Upper lobe of left lung (tissue), 6 donors: ENCODE measurements at regions not wholly inside any gene's neighbourhood (a gene's known extent, or its start where the extent isn't known, plus 50 kb on each side); places are given as distances from the start of the nearest gene placed in this dataset.

ENCODE experiments used
- ATAC-seq, 2 donors: fragments of 200-7000 bp; cut with Tn5 transposase; one replicate each; pipeline ENCODE4 v1.9.1; 2022; ENCODE audit warnings: mild to moderate bottlenecking in 2 of 2, moderate library complexity in 2 of 2; ENCODE audit not compliant: low FRiP score in 2 of 2
- DNase-seq, 2 donors: peaks; one replicate each; pipeline ENCODE4 v3.0.0-alpha.2; 2019 to 2020
- H3K27ac ChIP-seq, 4 donors: fragments of 200-600 bp; sonication (generic); one replicate each; pipeline ENCODE4 v1.5.1; 2016 to 2019
- H3K27me3 ChIP-seq, 4 donors: fragments of 200-600 bp; sonication (generic); one replicate each; pipeline ENCODE4 v1.5.1; 2017 to 2019
- H3K36me3 ChIP-seq, 4 donors: fragments of 200-600 bp; sonication (generic); one replicate each; pipeline ENCODE4 v1.5.1; 2016 to 2019
- H3K4me1 ChIP-seq, 4 donors: fragments of 200-600 bp; sonication (generic); one replicate each; pipeline ENCODE4 v1.5.1; 2018 to 2019
- H3K4me3 ChIP-seq, 4 donors: fragments of 200-600 bp; sonication (generic); one replicate each; pipeline ENCODE4 v1.5.1; 2017 to 2019; ENCODE audit warnings: mild to moderate bottlenecking in 2 of 4, moderate library complexity in 1 of 4
- H3K9me3 ChIP-seq, 4 donors: fragments of 200-600 bp; sonication (generic); one replicate each; pipeline ENCODE4 v1.5.1; 2018 to 2019
- EP300 ChIP-seq, 4 donors: sonication (generic); formaldehyde crosslinking; IDR thresholded peaks; one replicate each; pipeline ENCODE4 v1.5.1; 2017; ENCODE audit warnings: antibody characterized with exemption in 4 of 4, control low read depth in 2 of 4
- POLR2A ChIP-seq, 4 donors: fragments of 450-650 bp; IDR thresholded peaks; one replicate each; pipeline ENCODE4 v1.5.1; 2016 to 2017; ENCODE audit warnings: antibody characterized with exemption in 4 of 4, mild to moderate bottlenecking in 2 of 4
- POLR2AphosphoS5 ChIP-seq, 2 donors: sonication (generic); formaldehyde crosslinking; IDR thresholded peaks; one replicate each; pipeline ENCODE4 v1.5.1; 2017; ENCODE audit warnings: antibody characterized with exemption in 2 of 2
- WGBS, 2 donors: methylation state at CpG; one replicate each; pipeline ENCODE4 v1.1.5; 2017 to 2018; 5-methylcytosine and 5-hydroxymethylcytosine counted together
- TF ChIP-seq, protein P1 (sequence below), 6 experiments: fragments of 450-650 bp in 4 of 6; fragments of 200-600 bp in 2 of 6; sonication (generic) in 2 of 6; IDR thresholded peaks; one replicate each; pipeline ENCODE4 v1.5.1; 2016 to 2019; ENCODE audit warnings: antibody characterized with exemption in 6 of 6
- donor health status: DM: no; HTN: no; CAD: no; lungs with moderate emphysema.
- donor health status: DM: no; HTN: yes; CAD: no; lungs with severe emphysema.

- H3K27ac ChIP-seq = no peak overlapping the region
- H3K4me1 ChIP-seq = no peaks in the 10 kb centered on the region
- H3K36me3 ChIP-seq = no peaks in the 10 kb centered on the region
- no peaks in the 10 kb centered on the region for H3K9me3 ChIP-seq
- ATAC-seq (no peak), DNase-seq (no peak)
- TF ChIP-seq, protein P1, sequence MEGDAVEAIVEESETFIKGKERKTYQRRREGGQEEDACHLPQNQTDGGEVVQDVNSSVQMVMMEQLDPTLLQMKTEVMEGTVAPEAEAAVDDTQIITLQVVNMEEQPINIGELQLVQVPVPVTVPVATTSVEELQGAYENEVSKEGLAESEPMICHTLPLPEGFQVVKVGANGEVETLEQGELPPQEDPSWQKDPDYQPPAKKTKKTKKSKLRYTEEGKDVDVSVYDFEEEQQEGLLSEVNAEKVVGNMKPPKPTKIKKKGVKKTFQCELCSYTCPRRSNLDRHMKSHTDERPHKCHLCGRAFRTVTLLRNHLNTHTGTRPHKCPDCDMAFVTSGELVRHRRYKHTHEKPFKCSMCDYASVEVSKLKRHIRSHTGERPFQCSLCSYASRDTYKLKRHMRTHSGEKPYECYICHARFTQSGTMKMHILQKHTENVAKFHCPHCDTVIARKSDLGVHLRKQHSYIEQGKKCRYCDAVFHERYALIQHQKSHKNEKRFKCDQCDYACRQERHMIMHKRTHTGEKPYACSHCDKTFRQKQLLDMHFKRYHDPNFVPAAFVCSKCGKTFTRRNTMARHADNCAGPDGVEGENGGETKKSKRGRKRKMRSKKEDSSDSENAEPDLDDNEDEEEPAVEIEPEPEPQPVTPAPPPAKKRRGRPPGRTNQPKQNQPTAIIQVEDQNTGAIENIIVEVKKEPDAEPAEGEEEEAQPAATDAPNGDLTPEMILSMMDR (IDR thresholded peaks at IDR 0.05) = no peak
- WGBS, 2 donors = 85 to 86% methylated on average over 7 of the region's 7 CpGs
- no peaks in the 10 kb centered on the region for H3K27me3 ChIP-seq
- no peak overlapping the region for H3K4me3 ChIP-seq
These were observed 764.3 kb downstream of the METTL4 start for GRCh38 chr18:1806884-1807615.

DNA sequence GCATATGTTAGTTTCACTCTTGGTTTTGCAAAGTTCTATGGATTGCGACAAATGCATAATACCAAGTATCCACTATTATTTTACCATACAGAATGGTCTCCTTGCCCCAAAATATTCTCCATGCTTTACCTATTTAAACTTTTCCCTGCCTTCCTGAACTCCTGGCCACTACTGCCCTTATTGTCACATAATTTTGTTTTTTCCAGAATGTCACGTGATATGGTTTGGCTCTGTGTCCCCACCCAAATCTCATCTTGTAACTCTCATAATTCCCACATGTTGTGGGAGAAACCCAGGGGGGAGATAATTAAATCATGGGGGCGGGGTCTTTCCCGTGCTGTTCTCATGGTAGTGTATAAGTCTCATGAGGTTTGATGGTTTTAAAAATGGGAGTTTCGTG, 760.0 kb downstream of the METTL4 start:
- 82 to 84% methylated on average over 5 of the region's 5 CpGs for WGBS, 2 donors
- ATAC-seq = no peak
- Histone ChIP-seq H3K27me3 (no peaks in the 10 kb centered on the region), H3K4me1 (no peaks in the 10 kb centered on the region), H3K27ac (no peak overlapping the region), H3K9me3 (no peaks in the 10 kb centered on the region), H3K4me3 (no peak overlapping the region), H3K36me3 (no peaks in the 10 kb centered on the region)
- DNase-seq = no peak
- TF ChIP-seq POLR2A (IDR thresholded peaks at IDR 0.05) (no peak), EP300 (IDR thresholded peaks at IDR 0.05) (no peak), POLR2AphosphoS5 (IDR thresholded peaks at IDR 0.05) (no peak)
- TF ChIP-seq, protein P1 (IDR thresholded peaks at IDR 0.05) = no peak

- WGBS, 2 donors = 62 to 84% methylated on average over 2 of the region's 2 CpGs
- ATAC-seq (no peak), DNase-seq (no peak)
- H3K27me3 ChIP-seq = no peaks in the 10 kb centered on the region
- no peaks in the 10 kb centered on the region for H3K9me3 ChIP-seq
- H3K27ac ChIP-seq = no peak overlapping the region
- H3K4me3 ChIP-seq = no peak overlapping the region
- no peaks in the 10 kb centered on the region for H3K4me1 ChIP-seq
- TF ChIP-seq EP300 (IDR thresholded peaks at IDR 0.05) = no peak
- no peak for TF ChIP-seq POLR2A (IDR thresholded peaks at IDR 0.05)
- TF ChIP-seq POLR2AphosphoS5 (IDR thresholded peaks at IDR 0.05) = no peak
- TF ChIP-seq, protein P1 (IDR thresholded peaks at IDR 0.05) = no peak
- no peaks in the 10 kb centered on the region for H3K36me3 ChIP-seq
These were observed 746.0 kb downstream of the METTL4 start for GRCh38 chr18:1825296-1825695.

DNA sequence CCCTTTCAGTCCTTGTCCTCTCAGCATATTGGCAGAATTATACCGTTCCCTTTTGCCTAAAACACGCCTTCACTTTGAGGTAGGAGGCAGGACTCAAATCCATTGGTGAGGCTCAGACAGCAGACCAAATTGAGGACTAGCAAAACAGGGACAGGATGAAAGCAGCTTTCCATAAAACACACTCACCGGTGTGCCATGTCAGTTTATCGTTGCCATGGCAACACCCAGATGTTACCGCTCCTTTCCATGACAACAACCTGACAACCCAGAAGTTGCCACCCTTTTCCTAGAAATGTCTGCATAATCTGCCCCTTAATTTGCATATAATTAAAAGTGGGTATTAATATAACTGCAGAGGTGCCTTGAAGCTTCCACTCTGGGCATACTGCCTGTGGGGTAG, 730.4 kb downstream of the METTL4 start:
- Histone ChIP-seq H3K36me3 (no peaks in the 10 kb centered on the region), H3K4me1 (no peaks in the 10 kb centered on the region), H3K27me3 (no peaks in the 10 kb centered on the region), H3K9me3 (peaks cover 0 to 7% (median 0%) of the 10 kb centered on the region in 4 donors), H3K27ac (no peak overlapping the region), H3K4me3 (no peak overlapping the region)
- TF ChIP-seq POLR2A (IDR thresholded peaks at IDR 0.05) (no peak), POLR2AphosphoS5 (IDR thresholded peaks at IDR 0.05) (no peak), EP300 (IDR thresholded peaks at IDR 0.05) (no peak)
- TF ChIP-seq, protein P1 (IDR thresholded peaks at IDR 0.05) = no peak
- ATAC-seq = no peak
- WGBS, 2 donors = 88 to 91% methylated on average over 5 of the region's 5 CpGs
- no peak for DNase-seq

- Histone ChIP-seq H3K4me3 (no peak overlapping the region), H3K4me1 (no peaks in the 10 kb centered on the region), H3K27me3 (no peaks in the 10 kb centered on the region), H3K36me3 (no peaks in the 10 kb centered on the region), H3K27ac (no peak overlapping the region), H3K9me3 (no peaks in the 10 kb centered on the region)
- 63 to 72% methylated on average over 3 of the region's 3 CpGs for WGBS, 2 donors
- no peak for DNase-seq
- ATAC-seq = no peak
- no peak for TF ChIP-seq POLR2AphosphoS5 (IDR thresholded peaks at IDR 0.05)
- TF ChIP-seq POLR2A (IDR thresholded peaks at IDR 0.05) = no peak
- no peak for TF ChIP-seq EP300 (IDR thresholded peaks at IDR 0.05)
- TF ChIP-seq, protein P1 (IDR thresholded peaks at IDR 0.05) = no peak
These were observed 724.7 kb downstream of the METTL4 start for GRCh38 chr18:1846640-1847039.
